Stimulated activated naive B cell treated with anti-CD40 and anti-IgM and Interleukin-4, amounts not matched to agents 10 μg/mL and 1 μg/mL and 100 μg/mL, for 72 hours (primary cell): ENCODE measurements at regions not wholly inside any gene's neighbourhood (a gene's known extent, or its start where the extent isn't known, plus 50 kb on each side); places are given as distances from the start of the nearest gene placed in this dataset.
A peak's percentile ranks its signal among the peaks of the same experiment; 100 is the strongest.
"Not testable (repeated sequence)": the region's sequence is repeated elsewhere in the genome, so short reads cannot be mapped to it uniquely, and the experiment has no call there.

Source experiments
- ATAC-seq, 2 donors: fragments of 150-1000 bp; cut with Tn5 transposase; replicated peaks; 2 replicates each; pipeline ENCODE4 v1.10.0; 2021; ENCODE audit warnings: moderate library complexity in 1 of 2
- DNase-seq: peaks from one replicate; pipeline ENCODE4 v3.0.0; 2021
- H3K27ac Mint-ChIP-seq: one replicate; pipeline ENCODE4 v1.8.0; 2022; ENCODE audit warnings: mild to moderate bottlenecking, mixed read lengths
- H3K27me3 Mint-ChIP-seq, 2 donors: one replicate each; pipeline ENCODE4 v1.8.0; 2022; ENCODE audit warnings: mixed read lengths in 2 of 2
- H3K36me3 Mint-ChIP-seq, 2 donors: one replicate each; pipeline ENCODE4 v1.8.0; 2022; ENCODE audit warnings: mixed read lengths in 2 of 2, mild to moderate bottlenecking in 1 of 2
- H3K4me1 Mint-ChIP-seq, 2 donors: one replicate each; pipeline ENCODE4 v1.8.0; 2022; ENCODE audit warnings: mixed read lengths in 2 of 2, mild to moderate bottlenecking in 1 of 2
- H3K4me3 Mint-ChIP-seq, 2 donors: one replicate each; pipeline ENCODE4 v1.8.0; 2022; ENCODE audit warnings: mild to moderate bottlenecking in 2 of 2, mixed read lengths in 2 of 2, moderate library complexity in 1 of 2
- H3K9me3 Mint-ChIP-seq, 2 donors: one replicate each; pipeline ENCODE4 v1.8.0; 2022; ENCODE audit warnings: mixed read lengths in 2 of 2, mild to moderate bottlenecking in 1 of 2

DNA sequence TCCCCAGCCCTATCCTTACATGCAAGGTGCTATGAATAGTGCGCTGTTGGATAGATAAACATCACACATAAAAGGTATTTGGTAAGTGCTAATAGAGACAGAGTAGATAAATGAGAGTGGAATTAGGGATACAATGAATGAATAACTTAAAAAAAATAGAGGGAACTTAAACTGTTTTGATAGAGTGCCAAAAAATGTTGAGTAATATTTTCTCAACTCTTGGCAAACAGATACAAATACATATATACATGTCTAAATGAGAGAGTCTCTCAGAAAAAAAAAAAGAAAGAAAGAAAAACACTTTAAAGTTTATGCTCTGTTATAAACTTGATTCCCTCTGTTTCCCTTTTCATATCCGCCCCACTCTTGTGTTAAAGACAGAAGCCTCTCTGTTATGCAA is 667.4 kb downstream of the ROBO2 start:
- H3K4me1 Mint-ChIP-seq, result no peaks in the 10 kb centered on the region
- DNase-seq (no peak), ATAC-seq (no peak)
- no peak overlapping the region for H3K4me3 Mint-ChIP-seq
- no peaks in the 10 kb centered on the region for H3K36me3 Mint-ChIP-seq
- peaks cover 2 to 6% of the 10 kb centered on the region in 2 donors for H3K9me3 Mint-ChIP-seq
- no peaks in the 10 kb centered on the region for H3K27me3 Mint-ChIP-seq
- no peak overlapping the region for H3K27ac Mint-ChIP-seq

DNA sequence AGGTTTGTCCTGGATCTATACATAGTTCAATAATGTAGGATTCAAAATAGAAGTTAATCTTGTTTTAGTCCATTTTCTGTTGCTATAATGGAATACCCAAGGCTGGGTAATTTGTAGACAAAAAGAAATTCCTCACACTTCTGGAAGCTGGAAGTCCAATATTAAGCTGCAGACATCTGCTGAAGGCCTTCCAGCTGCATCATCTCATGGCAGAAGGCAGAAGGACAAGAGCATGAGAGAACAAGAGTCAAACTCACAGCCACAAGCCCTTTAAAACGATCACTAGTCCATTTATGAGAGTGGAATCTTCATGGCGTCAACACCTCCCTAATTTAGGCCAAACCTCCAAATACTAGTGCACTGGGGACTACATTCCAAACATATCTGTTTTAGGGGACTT is 669.3 kb downstream of the ROBO2 start:
- ATAC-seq, result no peak
- H3K9me3 Mint-ChIP-seq, result peaks cover 0 to 4% of the 10 kb centered on the region in 2 donors
- H3K4me1 Mint-ChIP-seq, result no peaks in the 10 kb centered on the region
- H3K36me3 Mint-ChIP-seq, result no peaks in the 10 kb centered on the region
- DNase-seq, result no peak
- H3K27me3 Mint-ChIP-seq, result no peaks in the 10 kb centered on the region
- H3K27ac Mint-ChIP-seq, result no peak overlapping the region
- no peak overlapping the region for H3K4me3 Mint-ChIP-seq

DNA sequence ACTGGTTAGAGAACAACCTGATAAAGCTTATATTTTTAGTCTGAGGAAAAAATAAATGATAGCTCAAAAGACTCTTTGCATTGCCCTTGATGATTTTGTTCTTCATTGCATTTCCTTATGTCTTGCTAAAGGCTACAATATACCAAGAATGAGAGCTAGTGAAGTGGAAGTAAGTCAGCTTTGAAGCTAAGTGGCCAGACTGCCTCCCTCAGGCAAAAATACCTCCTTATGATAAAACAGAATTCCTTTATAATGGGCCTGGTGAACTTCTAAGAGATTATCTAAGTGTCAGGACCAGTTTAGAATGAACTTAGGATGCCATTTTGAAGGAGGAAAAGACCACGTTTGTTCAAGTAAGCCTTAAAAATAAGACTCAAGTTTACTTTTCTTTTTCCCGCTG is 678.4 kb downstream of the ROBO2 start:
- peaks cover 4 to 11% of the 10 kb centered on the region in 2 donors for H3K9me3 Mint-ChIP-seq
- ATAC-seq (no peak), DNase-seq (no peak)
- H3K27me3 Mint-ChIP-seq, result no peaks in the 10 kb centered on the region
- no peaks in the 10 kb centered on the region for H3K36me3 Mint-ChIP-seq
- H3K4me3 Mint-ChIP-seq, result no peak overlapping the region
- H3K4me1 Mint-ChIP-seq, result no peaks in the 10 kb centered on the region
- no peak overlapping the region for H3K27ac Mint-ChIP-seq

DNA sequence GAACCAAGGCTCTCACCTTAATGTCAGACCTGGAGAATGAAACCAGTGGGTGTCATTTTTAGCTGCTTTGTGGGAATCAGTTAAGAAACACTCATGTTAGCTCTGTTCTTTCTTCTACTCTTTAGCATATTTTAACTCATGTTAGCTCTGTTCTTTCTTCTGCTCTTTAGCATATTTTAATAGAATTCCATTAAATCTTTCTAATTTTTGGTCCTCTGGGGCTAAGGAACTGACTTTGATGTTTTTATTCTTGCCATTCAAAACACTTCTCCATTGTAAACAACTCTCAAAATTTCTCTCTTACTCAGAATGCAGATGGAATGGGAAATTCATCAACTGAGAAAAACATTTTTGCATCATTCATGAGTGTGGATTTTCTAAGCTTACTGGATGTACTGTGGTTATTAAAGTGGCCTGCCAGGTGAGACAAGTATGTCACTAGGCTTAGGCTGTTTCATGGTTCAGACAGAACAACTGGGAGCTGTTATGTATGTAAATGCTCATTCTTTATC is 680.6 kb downstream of the ROBO2 start:
- ATAC-seq (no peak), DNase-seq (no peak)
- Mint-ChIP-seq H3K36me3 (no peaks in the 10 kb centered on the region), H3K9me3 (peaks cover 4 to 11% of the 10 kb centered on the region in 2 donors), H3K4me1 (no peaks in the 10 kb centered on the region), H3K27ac (no peak overlapping the region), H3K27me3 (no peaks in the 10 kb centered on the region), H3K4me3 (no peak overlapping the region)

DNA sequence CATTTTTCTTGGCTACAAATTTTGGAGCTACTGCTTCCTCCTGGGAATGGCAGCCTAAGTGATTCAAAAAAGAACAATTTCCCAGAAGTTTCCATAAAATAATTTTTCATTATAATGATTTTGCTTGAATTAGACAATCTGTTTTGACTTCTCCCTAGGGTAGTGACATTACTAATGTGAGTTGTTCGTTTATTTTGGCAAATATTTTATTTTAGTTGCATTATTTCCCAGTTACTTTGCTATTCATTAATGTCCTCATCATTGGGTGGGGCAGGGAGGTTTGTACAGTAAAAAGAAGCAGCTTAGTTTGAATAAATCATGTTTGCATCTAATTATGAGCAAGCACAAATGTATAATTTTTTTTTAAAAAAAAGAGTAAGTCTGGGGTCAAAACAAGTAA is 686.6 kb downstream of the ROBO2 start:
- Mint-ChIP-seq H3K27ac (no peak overlapping the region), H3K9me3 (peaks cover 8 to 11% of the 10 kb centered on the region in 2 donors), H3K4me1 (no peaks in the 10 kb centered on the region), H3K27me3 (no peaks in the 10 kb centered on the region), H3K4me3 (no peak overlapping the region), H3K36me3 (no peaks in the 10 kb centered on the region)
- no peak for ATAC-seq
- no peak for DNase-seq

DNA sequence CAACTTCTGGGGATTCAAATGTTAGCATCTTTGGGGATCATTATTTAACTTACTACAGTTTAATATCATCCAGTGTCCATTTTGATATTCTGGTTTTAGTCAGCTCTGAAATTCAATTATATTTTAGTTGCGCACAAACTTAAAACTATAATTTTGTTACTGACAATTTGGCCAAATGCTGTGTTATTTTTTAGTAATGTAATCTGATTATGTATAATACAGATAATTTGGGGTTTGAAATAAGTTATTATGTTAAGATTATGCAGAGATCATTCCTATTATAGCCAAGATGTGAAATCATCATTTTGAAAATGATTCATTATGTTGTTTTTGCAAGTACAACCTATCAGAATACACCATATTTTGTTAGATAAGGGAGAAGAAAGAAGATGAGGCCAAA is 706.1 kb downstream of the ROBO2 start:
- no peaks in the 10 kb centered on the region for H3K36me3 Mint-ChIP-seq
- peaks cover 1 to 3% of the 10 kb centered on the region in 2 donors for H3K9me3 Mint-ChIP-seq

DNA sequence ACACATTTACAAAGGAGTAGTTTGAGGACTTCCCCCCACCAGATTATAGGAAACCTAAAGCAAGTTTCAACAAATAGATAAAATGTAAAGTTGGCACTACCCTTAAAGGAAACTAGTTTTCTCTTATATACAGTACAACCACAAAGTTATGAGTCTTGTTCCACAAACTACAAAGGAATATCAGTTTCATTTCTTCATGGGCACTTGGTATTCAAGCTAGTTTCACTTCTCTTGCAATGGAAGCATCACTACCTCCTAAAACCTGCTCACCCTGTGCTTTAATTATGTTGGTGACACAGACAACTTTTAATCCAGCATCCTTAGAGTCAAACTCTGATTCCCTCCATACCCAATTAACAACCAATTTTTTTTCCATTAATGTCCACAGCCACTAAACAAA is 707.0 kb downstream of the ROBO2 start:
- no peak for DNase-seq
- no peaks in the 10 kb centered on the region for H3K4me1 Mint-ChIP-seq
- H3K4me3 Mint-ChIP-seq, result no peak overlapping the region
- H3K36me3 Mint-ChIP-seq, result no peaks in the 10 kb centered on the region
- no peaks in the 10 kb centered on the region for H3K27me3 Mint-ChIP-seq
- ATAC-seq, result peak; percentile 27 to 43
- H3K27ac Mint-ChIP-seq, result no peak overlapping the region
- peaks cover 1 to 3% of the 10 kb centered on the region in 2 donors for H3K9me3 Mint-ChIP-seq

More for the DNA sequence above, 706.1 kb downstream of the ROBO2 start:
- no peak overlapping the region for H3K27ac Mint-ChIP-seq
- H3K27me3 Mint-ChIP-seq, result no peaks in the 10 kb centered on the region
- DNase-seq (no peak), ATAC-seq (no peak)
- H3K4me3 Mint-ChIP-seq, result no peak overlapping the region
- no peaks in the 10 kb centered on the region for H3K4me1 Mint-ChIP-seq

DNA sequence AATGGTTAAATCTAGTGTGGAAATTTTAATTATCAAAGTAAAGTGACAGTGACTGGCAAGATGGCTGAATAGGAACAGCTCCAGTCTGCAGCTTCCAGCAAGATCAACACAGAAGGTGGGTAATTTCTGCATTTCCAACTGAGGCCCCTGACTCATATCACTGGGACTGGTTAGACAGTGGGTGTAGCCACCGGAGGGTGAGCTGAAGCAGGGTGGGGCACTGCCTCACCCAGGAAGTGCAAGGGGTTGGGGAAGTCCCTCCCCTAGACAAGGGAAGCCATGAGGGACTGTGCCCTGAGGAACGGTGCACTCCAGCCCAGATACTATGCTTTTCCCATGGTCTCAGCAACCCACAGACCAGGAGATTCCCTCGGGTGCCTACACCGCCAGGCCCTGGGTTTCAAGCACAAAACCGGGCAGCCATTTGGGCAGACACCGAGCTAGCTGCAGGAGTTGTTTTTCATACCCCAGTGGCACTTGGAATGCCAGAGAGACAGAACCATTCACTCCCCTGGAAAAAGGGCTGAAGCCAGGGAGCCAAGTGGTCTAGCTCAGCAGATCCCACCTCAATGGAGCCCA is 716.6 kb downstream of the ROBO2 start:
- not testable (repeated sequence) for H3K4me1 Mint-ChIP-seq, ATAC-seq, H3K36me3 Mint-ChIP-seq, H3K27me3 Mint-ChIP-seq, H3K27ac Mint-ChIP-seq, H3K4me3 Mint-ChIP-seq, DNase-seq
- H3K9me3 Mint-ChIP-seq, result peaks cover 13% of the 10 kb centered on the region in 2 donors

DNA sequence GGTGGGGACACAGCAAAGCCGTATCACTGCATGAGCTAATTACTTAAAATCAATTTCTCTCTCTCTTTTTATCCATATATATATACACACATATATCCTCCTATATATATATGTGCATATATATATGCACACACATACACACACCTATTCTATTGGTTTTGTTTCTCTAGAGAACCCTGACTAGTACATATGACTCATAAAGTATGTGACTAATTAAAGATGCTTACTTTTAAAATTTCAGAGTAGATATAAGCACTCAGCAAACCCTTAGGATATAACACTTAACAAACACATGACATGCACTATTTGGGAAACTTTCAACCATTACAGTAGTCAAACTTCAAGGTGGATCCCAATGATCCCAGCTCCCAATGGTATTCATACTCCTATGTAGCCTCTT is 732.6 kb downstream of the ROBO2 start:
- ATAC-seq, result no peak
- Mint-ChIP-seq H3K27ac (no peak overlapping the region), H3K9me3 (peaks cover 4 to 8% of the 10 kb centered on the region in 2 donors), H3K27me3 (no peaks in the 10 kb centered on the region), H3K4me3 (no peak overlapping the region), H3K4me1 (no peaks in the 10 kb centered on the region), H3K36me3 (peaks cover 0 to 2% of the 10 kb centered on the region in 2 donors)
- no peak for DNase-seq

DNA sequence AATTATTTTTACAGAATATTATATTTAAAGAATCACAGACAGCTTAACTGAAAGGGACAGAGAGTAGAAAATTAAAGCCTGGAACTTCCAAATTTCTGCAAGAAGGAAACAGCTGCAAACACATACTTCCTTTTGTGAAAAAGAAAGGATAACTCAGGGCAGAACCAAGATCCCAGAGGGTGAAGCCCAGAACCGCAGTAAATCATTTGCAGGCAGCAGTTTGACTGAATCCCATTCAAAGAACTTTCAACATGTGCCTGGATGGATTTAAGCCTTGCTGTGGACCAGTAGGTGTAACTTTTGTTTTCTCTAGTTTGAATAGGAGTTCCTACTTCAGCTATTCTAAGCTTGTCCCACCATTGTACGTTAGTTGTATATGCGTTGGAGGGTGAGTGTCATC is 733.2 kb downstream of the ROBO2 start:
- Mint-ChIP-seq H3K36me3 (peaks cover 0 to 2% of the 10 kb centered on the region in 2 donors), H3K9me3 (peaks cover 4 to 8% of the 10 kb centered on the region in 2 donors), H3K4me3 (no peak overlapping the region), H3K4me1 (no peaks in the 10 kb centered on the region), H3K27ac (no peak overlapping the region), H3K27me3 (no peaks in the 10 kb centered on the region)
- DNase-seq (no peak), ATAC-seq (no peak)

DNA sequence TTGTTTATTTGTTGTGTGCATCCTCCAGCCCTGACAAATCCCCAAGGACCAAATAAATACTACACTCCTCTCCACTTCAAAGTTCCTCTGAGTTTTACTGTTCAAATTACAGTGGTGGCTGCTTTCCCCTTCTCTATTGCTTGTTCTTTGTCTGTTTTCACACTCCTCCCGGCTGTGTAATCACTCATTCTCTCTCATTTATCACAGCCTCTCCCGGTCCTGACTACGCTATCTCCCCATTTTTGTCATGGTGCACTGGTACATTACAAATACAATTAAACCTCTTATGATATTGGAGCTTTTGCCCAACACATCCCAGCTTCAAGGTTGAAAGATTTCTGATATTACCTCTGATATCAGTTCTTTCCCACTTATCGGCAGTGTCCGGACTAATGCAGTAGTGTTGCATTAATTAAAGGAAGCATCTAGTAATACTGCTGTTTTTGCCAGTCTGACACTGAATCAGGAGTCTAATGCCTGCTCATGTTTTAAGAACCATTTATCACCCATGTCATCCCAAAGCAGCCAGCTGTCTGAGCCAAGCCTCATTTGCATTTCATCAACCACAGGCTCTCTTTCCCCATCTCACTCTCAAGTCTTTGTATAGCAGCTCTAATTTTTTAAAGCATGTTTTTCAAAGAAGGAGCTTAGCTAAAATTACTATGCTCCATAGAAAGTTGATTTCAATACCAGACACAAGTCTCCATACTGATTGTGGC is 740.5 kb downstream of the ROBO2 start:
- Mint-ChIP-seq H3K27me3 (no peaks in the 10 kb centered on the region), H3K36me3 (no peaks in the 10 kb centered on the region)
- ATAC-seq, result no peak

DNA sequence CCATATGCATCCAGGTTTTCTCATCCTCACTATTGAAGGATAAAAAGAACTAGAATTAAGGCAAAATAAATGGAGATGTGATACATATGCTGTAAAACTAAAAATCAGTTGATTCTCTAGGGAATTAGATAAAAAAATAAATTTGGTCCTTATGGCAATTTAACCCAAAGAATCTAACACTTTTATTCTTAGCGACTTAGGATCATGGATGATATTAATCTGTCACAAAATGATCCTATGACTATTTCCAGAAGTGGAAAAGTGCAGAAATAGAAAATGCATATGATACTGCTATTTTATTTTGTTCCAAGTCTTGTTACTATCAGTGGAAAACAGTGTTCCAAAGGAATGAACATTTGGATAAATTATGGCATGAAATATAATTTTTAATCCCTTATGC is 746.3 kb downstream of the ROBO2 start:
- H3K4me1 Mint-ChIP-seq, result no peaks in the 10 kb centered on the region
- H3K9me3 Mint-ChIP-seq, result peaks cover 0 to under 1% of the 10 kb centered on the region in 2 donors
- no peak for DNase-seq
- no peaks in the 10 kb centered on the region for H3K27me3 Mint-ChIP-seq
- no peak for ATAC-seq
- no peak overlapping the region for H3K4me3 Mint-ChIP-seq
- H3K27ac Mint-ChIP-seq, result no peak overlapping the region
- no peaks in the 10 kb centered on the region for H3K36me3 Mint-ChIP-seq

More for the DNA sequence above, 740.5 kb downstream of the ROBO2 start:
- no peaks in the 10 kb centered on the region for H3K4me1 Mint-ChIP-seq
- no peak overlapping the region for H3K4me3 Mint-ChIP-seq
- no peak for DNase-seq
- H3K27ac Mint-ChIP-seq, result no peak overlapping the region
- H3K9me3 Mint-ChIP-seq, result peaks cover 0 to 4% of the 10 kb centered on the region in 2 donors

DNA sequence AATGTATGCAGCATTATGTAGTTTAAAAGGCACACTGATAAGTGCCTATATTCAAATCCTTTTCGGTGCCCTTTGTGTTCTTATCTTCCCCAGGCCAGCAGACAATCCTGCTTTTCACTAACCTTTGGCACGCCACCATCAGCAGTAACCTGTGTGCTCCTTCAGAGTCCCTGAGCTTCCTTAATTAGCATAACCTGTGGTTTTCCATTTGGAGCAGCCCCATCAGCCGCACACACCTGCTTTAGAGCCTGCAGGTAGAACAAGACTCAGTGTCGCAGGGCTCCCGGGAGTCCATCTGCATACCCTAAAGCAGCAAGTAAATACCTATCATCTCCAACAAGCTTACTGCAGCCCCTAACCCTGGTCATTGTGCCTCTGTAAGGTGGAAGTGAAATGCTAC is 755.1 kb downstream of the ROBO2 start:
- Mint-ChIP-seq H3K27ac (no peak overlapping the region), H3K9me3 (peaks cover 0 to 8% of the 10 kb centered on the region in 2 donors), H3K4me3 (no peak overlapping the region), H3K4me1 (no peaks in the 10 kb centered on the region), H3K36me3 (no peaks in the 10 kb centered on the region), H3K27me3 (no peaks in the 10 kb centered on the region)
- ATAC-seq (no peak), DNase-seq (no peak)

DNA sequence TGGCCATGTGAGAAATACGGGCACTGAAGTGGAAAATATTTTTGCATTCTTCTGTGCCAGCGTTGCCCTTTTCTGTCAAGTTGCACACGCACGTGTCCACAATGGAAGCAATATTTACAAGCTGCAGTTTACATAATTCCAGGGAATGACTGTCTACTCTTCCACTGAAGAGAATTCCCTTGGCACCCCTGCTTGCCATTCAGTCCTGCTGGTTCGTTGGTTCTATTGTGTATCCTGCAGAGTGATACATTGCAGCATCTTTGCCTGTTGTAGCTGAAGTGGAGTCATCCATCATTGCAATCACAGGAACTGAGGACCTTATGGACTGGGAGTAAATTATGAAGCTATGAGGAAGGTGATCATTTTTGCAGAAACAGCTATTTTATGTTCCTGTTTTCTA is 759.4 kb downstream of the ROBO2 start:
- no peak for ATAC-seq
- Mint-ChIP-seq H3K4me3 (no peak overlapping the region), H3K9me3 (peaks cover 0 to 4% of the 10 kb centered on the region in 2 donors)

DNA sequence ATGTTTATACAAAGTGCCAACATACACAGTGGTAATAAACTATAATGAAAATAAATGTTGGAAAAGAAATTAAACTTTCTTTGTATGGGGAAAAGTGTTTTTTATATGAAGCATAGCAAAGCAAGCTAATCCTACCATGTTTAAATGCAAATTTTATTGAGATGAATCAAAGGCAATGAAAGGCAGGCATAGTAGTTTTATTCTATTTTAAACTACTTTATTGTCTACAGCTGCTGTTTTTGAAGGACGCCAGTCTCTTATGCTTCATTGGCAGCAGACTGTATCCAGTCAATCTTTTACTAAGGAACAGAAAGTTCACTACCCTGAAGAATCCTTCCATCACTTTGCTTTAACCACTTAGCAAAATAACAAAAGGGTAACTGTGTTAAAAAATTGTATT is 761.0 kb downstream of the ROBO2 start:
- no peak overlapping the region for H3K4me3 Mint-ChIP-seq
- no peak for ATAC-seq
- H3K27me3 Mint-ChIP-seq, result no peaks in the 10 kb centered on the region
- H3K9me3 Mint-ChIP-seq, result peaks cover 0 to 6% of the 10 kb centered on the region in 2 donors
- H3K4me1 Mint-ChIP-seq, result no peaks in the 10 kb centered on the region
- H3K36me3 Mint-ChIP-seq, result no peaks in the 10 kb centered on the region
- no peak for DNase-seq
- H3K27ac Mint-ChIP-seq, result no peak overlapping the region

More for the DNA sequence above, 759.4 kb downstream of the ROBO2 start:
- H3K36me3 Mint-ChIP-seq, result no peaks in the 10 kb centered on the region
- H3K27ac Mint-ChIP-seq, result no peak overlapping the region
- no peaks in the 10 kb centered on the region for H3K4me1 Mint-ChIP-seq
- no peak for DNase-seq
- no peaks in the 10 kb centered on the region for H3K27me3 Mint-ChIP-seq
